BJ (cell line): ENCODE measurements at regions not wholly inside any gene's neighbourhood (a gene's known extent, or its start where the extent isn't known, plus 50 kb on each side); places are given as distances from the start of the nearest gene placed in this dataset.

Source experiments
- CTCF ChIA-PET: fragments of 350-600 bp; formaldehyde crosslinking; extraction: SDS; loops from one replicate; lab custom pipeline; 2021; ENCODE audit warnings: antibody characterized with exemption, inconsistent platforms; lab: Yijun Ruan, JAX
- POLR2A ChIA-PET: fragments of 300-600 bp; sonication (Branson Sonifier 250); formaldehyde crosslinking; extraction: SDS; loops from one replicate; lab custom pipeline; 2021; ENCODE audit warnings: antibody characterized with exemption; lab: Charles Lee
- DNase-seq: peaks from one replicate; pipeline ENCODE4 v3.0.0-alpha.2; 2011; ENCODE audit warnings: low read depth
- H3K27me3 ChIP-seq: 2 replicates; pipeline ENCODE4 v1.6.0; 2011; ENCODE audit warnings: low read length; ENCODE audit not compliant: control insufficient read depth, insufficient read depth
- H3K36me3 ChIP-seq: 2 replicates; pipeline ENCODE4 v1.5.1; 2011; ENCODE audit warnings: low read length; ENCODE audit not compliant: control insufficient read depth, insufficient read depth
- H3K4me3 ChIP-seq: 2 replicates; pipeline ENCODE4 v1.5.1; 2011; ENCODE audit warnings: low read depth, mild to moderate bottlenecking, control low read depth, low read length
- CTCF ChIP-seq: IDR thresholded peaks from 2 replicates; pipeline ENCODE4 v1.5.1; 2011; ENCODE audit warnings: low read depth, mild to moderate bottlenecking, control low read depth, inconsistent platforms, low read length, moderate library complexity; ENCODE audit not compliant: insufficient read depth

- no peaks in the 10 kb centered on the region for H3K27me3 ChIP-seq
- H3K4me3 ChIP-seq = no peak overlapping the region
- POLR2A ChIA-PET = no interaction called here
These were observed 344.8 kb upstream of the KAZN start for GRCh38 chr1:14253676-14254075.

GRCh38 chr1:14254251-14254650 is 344.2 kb upstream of the KAZN start:
- ChIA-PET CTCF (no interaction called here), POLR2A (no interaction called here)
- no peak for TF ChIP-seq CTCF
- Histone ChIP-seq H3K27me3 (no peaks in the 10 kb centered on the region), H3K4me3 (no peak overlapping the region), H3K36me3 (no peaks in the 10 kb centered on the region)
- DNase-seq = no peak

More at GRCh38 chr1:14253676-14254075, 344.8 kb upstream of the KAZN start:
- no peak for TF ChIP-seq CTCF
- no peaks in the 10 kb centered on the region for H3K36me3 ChIP-seq
- no peak for DNase-seq
- CTCF ChIA-PET = no interaction called here

GRCh38 chr1:14255233-14255632 is 343.3 kb upstream of the KAZN start:
- CTCF ChIA-PET = no interaction called here
- POLR2A ChIA-PET = no interaction called here
- DNase-seq = no peak
- Histone ChIP-seq H3K27me3 (no peaks in the 10 kb centered on the region), H3K4me3 (no peak overlapping the region), H3K36me3 (no peaks in the 10 kb centered on the region)
- no peak for TF ChIP-seq CTCF

- CTCF ChIA-PET = no interaction called here
- no peak for TF ChIP-seq CTCF
- no peaks in the 10 kb centered on the region for H3K27me3 ChIP-seq
- no peak for DNase-seq
- no peak overlapping the region for H3K4me3 ChIP-seq
- POLR2A ChIA-PET = no interaction called here
- no peaks in the 10 kb centered on the region for H3K36me3 ChIP-seq
These were observed 342.8 kb upstream of the KAZN start for GRCh38 chr1:14255711-14256110.

- no peak for TF ChIP-seq CTCF
- Histone ChIP-seq H3K4me3 (no peak overlapping the region), H3K27me3 (no peaks in the 10 kb centered on the region), H3K36me3 (no peaks in the 10 kb centered on the region)
- DNase-seq = no peak
- CTCF ChIA-PET = no interaction called here
- POLR2A ChIA-PET = no interaction called here
These were observed 339.2 kb upstream of the KAZN start for GRCh38 chr1:14259191-14259757.
